ENCODE measurements at regions not wholly inside any gene's neighbourhood (a gene's known extent, or its start where the extent isn't known, plus 50 kb on each side); places are given as distances from the start of the nearest gene placed in this dataset.
"Not testable (repeated sequence)": the region's sequence is repeated elsewhere in the genome, so short reads cannot be mapped to it uniquely, and the experiment has no call there.

DNA sequence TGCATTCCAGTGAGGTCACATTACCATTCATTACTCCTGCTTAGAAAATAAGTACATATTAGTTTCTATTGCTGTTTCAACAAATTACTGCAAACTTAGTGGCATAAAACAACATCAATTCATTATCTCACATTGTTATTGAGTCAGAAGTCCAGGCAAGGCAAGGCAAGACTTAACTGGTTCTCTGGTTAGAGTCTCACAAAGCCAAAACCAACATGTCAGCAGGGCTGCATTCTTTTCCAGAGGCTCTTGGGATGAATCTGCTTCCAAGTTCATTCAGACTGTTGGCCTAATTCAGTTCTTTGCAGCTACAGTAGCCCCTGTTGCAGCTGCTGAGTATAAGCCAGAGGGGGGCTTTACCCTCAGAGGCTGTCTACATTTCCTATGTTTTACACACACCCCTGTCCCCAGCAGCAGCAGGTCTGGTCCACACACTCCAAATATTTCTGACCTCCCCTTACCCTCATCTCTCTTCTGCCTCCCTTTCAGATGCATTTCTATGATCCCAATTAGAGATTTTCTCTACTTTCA, 892.1 kb upstream of the EPHA5 start:
- DNase-seq (ENCODE audit: low read depth) (peak; percentile 86), FAIRE-seq (no peak)
- Histone ChIP-seq H3K79me2 (ENCODE audit: insufficient read depth, low read length) (no peaks in the 10 kb centered on the region), H3K27ac (ENCODE audit: low read depth, low read length) (peak overlapping the region; percentile 99), H2AFZ (ENCODE audit: low read depth, low read length) (peak overlapping the region; percentile 29), H3K27me3 (ENCODE audit: insufficient read depth, low read length) (no peaks in the 10 kb centered on the region), H3K36me3 (ENCODE audit: insufficient read depth, low read length) (no peaks in the 10 kb centered on the region), H3K4me3 (ENCODE audit: insufficient read depth, low read depth, low read length) (no peak overlapping the region), H3K9ac (ENCODE audit: low read length) (peak overlapping the region; percentile 7), H4K20me1 (ENCODE audit: insufficient read depth, low read length) (no peaks in the 10 kb centered on the region), H3K9me3 (ENCODE audit: insufficient read depth, low read depth, low read length) (no peaks in the 10 kb centered on the region), H3K4me2 (ENCODE audit: low read length) (no peak overlapping the region), H3K4me1 (ENCODE audit: insufficient read depth, low read length) (peaks cover 48% of the 10 kb centered on the region)
- Mint-ChIP-seq H3K36me3 (ENCODE audit: low read depth, unreplicated experiment) (no peaks in the 10 kb centered on the region), H3K4me1 (ENCODE audit: low read depth, unreplicated experiment) (peaks cover 27% of the 10 kb centered on the region), H3K9me3 (ENCODE audit: unreplicated experiment) (no peaks in the 10 kb centered on the region), H3K27me3 (ENCODE audit: low read depth, unreplicated experiment) (no peaks in the 10 kb centered on the region), H3K4me3 (ENCODE audit: unreplicated experiment) (no peak overlapping the region), H3K27ac (ENCODE audit: unreplicated experiment) (no peak overlapping the region)
- TF ChIP-seq EZH2 (IDR thresholded peaks at IDR 0.05; ENCODE audit: insufficient read depth, low read length) = no peak
- TF ChIP-seq, protein P1, sequence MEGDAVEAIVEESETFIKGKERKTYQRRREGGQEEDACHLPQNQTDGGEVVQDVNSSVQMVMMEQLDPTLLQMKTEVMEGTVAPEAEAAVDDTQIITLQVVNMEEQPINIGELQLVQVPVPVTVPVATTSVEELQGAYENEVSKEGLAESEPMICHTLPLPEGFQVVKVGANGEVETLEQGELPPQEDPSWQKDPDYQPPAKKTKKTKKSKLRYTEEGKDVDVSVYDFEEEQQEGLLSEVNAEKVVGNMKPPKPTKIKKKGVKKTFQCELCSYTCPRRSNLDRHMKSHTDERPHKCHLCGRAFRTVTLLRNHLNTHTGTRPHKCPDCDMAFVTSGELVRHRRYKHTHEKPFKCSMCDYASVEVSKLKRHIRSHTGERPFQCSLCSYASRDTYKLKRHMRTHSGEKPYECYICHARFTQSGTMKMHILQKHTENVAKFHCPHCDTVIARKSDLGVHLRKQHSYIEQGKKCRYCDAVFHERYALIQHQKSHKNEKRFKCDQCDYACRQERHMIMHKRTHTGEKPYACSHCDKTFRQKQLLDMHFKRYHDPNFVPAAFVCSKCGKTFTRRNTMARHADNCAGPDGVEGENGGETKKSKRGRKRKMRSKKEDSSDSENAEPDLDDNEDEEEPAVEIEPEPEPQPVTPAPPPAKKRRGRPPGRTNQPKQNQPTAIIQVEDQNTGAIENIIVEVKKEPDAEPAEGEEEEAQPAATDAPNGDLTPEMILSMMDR (IDR thresholded peaks at IDR 0.05; ENCODE audit: insufficient read depth, low read depth, low read length) = no peak

DNA sequence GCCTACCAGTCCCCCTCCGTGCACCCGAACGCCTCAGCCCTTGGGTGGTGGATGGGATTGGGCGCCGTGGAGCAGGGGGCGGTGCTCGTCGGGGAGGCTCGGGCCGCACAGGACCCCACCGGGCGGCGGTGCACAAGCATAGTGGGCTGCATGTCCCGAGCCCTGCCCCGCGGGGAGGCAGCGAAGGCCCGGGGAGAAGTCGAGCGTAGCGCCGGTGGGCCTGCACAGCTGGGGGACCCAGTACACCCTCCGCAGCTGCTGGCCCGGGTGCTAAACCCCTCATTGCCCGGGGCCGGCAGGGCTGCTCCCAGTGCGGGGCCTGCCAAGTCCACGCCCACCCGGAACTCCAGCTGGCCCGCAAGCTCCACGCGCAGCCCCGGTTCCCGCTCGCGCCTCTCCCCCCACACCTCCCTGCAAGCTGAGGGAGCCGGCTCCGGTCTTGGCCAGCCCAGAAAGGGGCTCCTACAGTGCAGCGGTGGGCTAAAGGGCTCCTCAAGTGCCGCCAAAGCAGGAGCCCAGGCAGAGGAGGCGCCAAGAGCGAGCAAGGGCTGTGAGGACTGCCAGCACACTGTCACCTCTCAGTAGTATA, 891.3 kb upstream of the EPHA5 start:
- not testable (repeated sequence) for H3K36me3 Mint-ChIP-seq (ENCODE audit: low read depth, unreplicated experiment); DNase-seq (ENCODE audit: low read depth); H3K27ac Mint-ChIP-seq (ENCODE audit: unreplicated experiment)

DNA sequence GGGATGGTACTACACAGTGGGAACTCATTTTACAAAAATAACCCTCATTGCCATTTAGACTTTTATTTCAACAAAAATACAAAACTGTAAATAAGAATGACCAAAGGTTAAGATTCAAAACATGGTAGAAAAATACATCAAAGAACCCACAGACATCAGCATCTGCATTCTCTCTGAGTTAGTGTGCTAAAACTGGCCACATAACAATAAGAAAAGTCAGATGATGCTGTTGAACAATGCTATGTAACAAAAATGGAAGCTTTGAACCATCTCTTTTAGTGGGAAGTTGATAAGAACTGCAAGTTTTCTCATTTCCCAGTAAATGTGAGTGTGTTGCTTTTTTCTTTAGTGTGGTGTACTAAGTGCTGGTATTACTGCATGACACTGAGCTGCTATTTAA, 888.4 kb upstream of the EPHA5 start:
- H3K27me3 ChIP-seq (ENCODE audit: insufficient read depth, low read length) = no peaks in the 10 kb centered on the region
- H3K27ac ChIP-seq (ENCODE audit: low read depth, low read length) = peak overlapping the region; percentile 62
- peak; percentile 86 for DNase-seq (ENCODE audit: low read depth)
- H2AFZ ChIP-seq (ENCODE audit: low read depth, low read length) = no peak overlapping the region
- H4K20me1 ChIP-seq (ENCODE audit: insufficient read depth, low read length) = no peaks in the 10 kb centered on the region
- no peak for FAIRE-seq
- H3K9me3 Mint-ChIP-seq (ENCODE audit: unreplicated experiment) = no peaks in the 10 kb centered on the region
- H3K27ac Mint-ChIP-seq (ENCODE audit: unreplicated experiment) = no peak overlapping the region
- no peak overlapping the region for H3K4me3 ChIP-seq (ENCODE audit: insufficient read depth, low read depth, low read length)
- no peaks in the 10 kb centered on the region for H3K9me3 ChIP-seq (ENCODE audit: insufficient read depth, low read depth, low read length)
- no peaks in the 10 kb centered on the region for H3K36me3 ChIP-seq (ENCODE audit: insufficient read depth, low read length)
- H3K36me3 Mint-ChIP-seq (ENCODE audit: low read depth, unreplicated experiment) = no peaks in the 10 kb centered on the region
- H3K4me3 Mint-ChIP-seq (ENCODE audit: unreplicated experiment) = no peak overlapping the region
- peak overlapping the region; percentile 19 for H3K9ac ChIP-seq (ENCODE audit: low read length)
- TF ChIP-seq EZH2 (IDR thresholded peaks at IDR 0.05; ENCODE audit: insufficient read depth, low read length) = no peak
- TF ChIP-seq, protein P1 (IDR thresholded peaks at IDR 0.05; ENCODE audit: insufficient read depth, low read depth, low read length) = no peak
- H3K79me2 ChIP-seq (ENCODE audit: insufficient read depth, low read length) = no peaks in the 10 kb centered on the region
- H3K4me1 ChIP-seq (ENCODE audit: insufficient read depth, low read length) = peaks cover 30% of the 10 kb centered on the region
- no peak overlapping the region for H3K4me2 ChIP-seq (ENCODE audit: low read length)
- H3K27me3 Mint-ChIP-seq (ENCODE audit: low read depth, unreplicated experiment) = no peaks in the 10 kb centered on the region
- H3K4me1 Mint-ChIP-seq (ENCODE audit: low read depth, unreplicated experiment) = peaks cover 28% of the 10 kb centered on the region

More for the DNA sequence above, 891.3 kb upstream of the EPHA5 start:
- H4K20me1 ChIP-seq (ENCODE audit: insufficient read depth, low read length); H3K36me3 ChIP-seq (ENCODE audit: insufficient read depth, low read length); H2AFZ ChIP-seq (ENCODE audit: low read depth, low read length); H3K27me3 Mint-ChIP-seq (ENCODE audit: low read depth, unreplicated experiment); H3K9ac ChIP-seq (ENCODE audit: low read length); H3K27ac ChIP-seq (ENCODE audit: low read depth, low read length); H3K27me3 ChIP-seq (ENCODE audit: insufficient read depth, low read length); H3K4me2 ChIP-seq (ENCODE audit: low read length); H3K9me3 Mint-ChIP-seq (ENCODE audit: unreplicated experiment); FAIRE-seq; H3K9me3 ChIP-seq (ENCODE audit: insufficient read depth, low read depth, low read length); H3K4me3 Mint-ChIP-seq (ENCODE audit: unreplicated experiment); H3K79me2 ChIP-seq (ENCODE audit: insufficient read depth, low read length); H3K4me3 ChIP-seq (ENCODE audit: insufficient read depth, low read depth, low read length): not testable (repeated sequence)
- peaks cover 41% of the 10 kb centered on the region for H3K4me1 ChIP-seq (ENCODE audit: insufficient read depth, low read length)
- H3K4me1 Mint-ChIP-seq (ENCODE audit: low read depth, unreplicated experiment) = peaks cover 27% of the 10 kb centered on the region

Measured in astrocyte (in vitro differentiated cells and primary cell).